Stimulated activated CD4-positive, alpha-beta T cell treated with anti-CD3 and anti-CD28 coated beads, Interleukin-15, amount 100 ng/mL, for 48 hours (primary cell): ENCODE measurements at regions not wholly inside any gene's neighbourhood (a gene's known extent, or its start where the extent isn't known, plus 50 kb on each side); places are given as distances from the start of the nearest gene placed in this dataset.
"Not testable (repeated sequence)": the region's sequence is repeated elsewhere in the genome, so short reads cannot be mapped to it uniquely, and the experiment has no call there.

Experiments used
- DNase-seq, 2 donors: peaks; one replicate each; pipeline ENCODE4 v3.0.0-alpha.2; 2020; ENCODE audit warnings: low read depth in 2 of 2

- DNase-seq = not testable (repeated sequence)
Measured at GRCh38 chr6:84821314-84821713, 56.9 kb upstream of the TBX18 start.

- DNase-seq = no peak
Measured at GRCh38 chr6:84816741-84817140, 52.3 kb upstream of the TBX18 start.

- no peak for DNase-seq
Measured at GRCh38 chr6:84815896-84816735, 51.7 kb upstream of the TBX18 start.
